HG03571 (cell line): ENCODE measurements at regions not wholly inside any gene's neighbourhood (a gene's known extent, or its start where the extent isn't known, plus 50 kb on each side); places are given as distances from the start of the nearest gene placed in this dataset.

Experiments used
- ATAC-seq: cut with Tn5 transposase; IDR thresholded peaks from one replicate; pipeline ENCODE4 v1.9.1; 2021; ENCODE audit not compliant: unreplicated experiment

GRCh38 chr1:24990136-24990535, 60.1 kb upstream of the RUNX3 start:
- no peak for ATAC-seq

GRCh38 chr1:24989082-24989481, 59.0 kb upstream of the RUNX3 start:
- ATAC-seq = no peak

GRCh38 chr1:24988558-24988912, 58.5 kb upstream of the RUNX3 start:
- ATAC-seq = no peak

DNA sequence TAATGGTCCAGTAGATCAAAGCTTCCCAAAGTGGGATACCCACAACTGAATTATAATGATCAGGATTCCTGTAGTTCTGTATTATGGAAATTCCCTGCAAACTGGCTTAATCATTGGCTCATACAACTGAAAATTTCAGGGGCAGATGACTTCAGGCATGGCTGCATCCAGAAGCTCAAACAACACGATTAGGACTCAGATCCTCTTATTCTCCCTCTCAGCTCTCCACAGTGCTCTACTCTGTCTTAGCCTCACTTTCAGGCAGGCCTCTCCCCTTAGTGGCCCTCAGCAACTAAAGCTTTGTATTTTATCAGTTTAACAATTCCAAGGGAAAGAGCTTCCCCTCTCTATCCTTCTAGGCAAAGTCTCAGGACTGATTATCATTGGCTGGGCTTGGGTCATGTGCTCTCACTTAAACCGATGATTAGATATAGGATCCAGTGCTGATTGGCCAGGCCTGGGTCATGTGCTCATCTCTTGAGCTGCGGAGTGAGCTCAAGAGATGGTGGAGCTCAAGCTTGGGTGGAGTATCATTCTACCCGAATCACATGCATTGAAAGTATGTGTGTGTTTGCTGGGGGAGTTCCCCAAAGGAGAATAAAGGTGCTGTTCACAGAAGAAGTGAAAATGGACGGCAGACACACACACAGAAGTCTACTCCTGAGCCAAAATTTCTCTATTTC, 57.9 kb upstream of the RUNX3 start:
- ATAC-seq = no peak

DNA sequence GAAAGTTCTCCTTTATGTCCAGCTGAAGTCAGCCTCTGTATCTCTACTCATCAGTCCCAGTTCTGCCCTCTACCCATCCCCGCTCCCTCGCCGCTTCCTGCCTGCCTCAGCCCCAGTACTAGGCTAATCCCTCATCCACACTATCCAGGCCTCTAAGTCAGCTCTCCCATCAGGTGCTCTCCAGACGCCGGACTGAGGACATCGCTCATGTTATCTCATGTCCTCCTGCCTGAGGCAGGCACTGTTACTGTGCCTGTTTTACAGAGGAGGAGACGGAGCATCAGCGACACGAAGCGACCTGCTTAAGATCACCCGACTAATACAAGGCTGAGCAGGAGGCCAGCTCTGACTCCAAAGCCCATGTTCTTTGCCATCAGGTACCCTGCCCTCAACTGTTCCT, 57.3 kb upstream of the RUNX3 start:
- no peak for ATAC-seq

GRCh38 chr1:24986372-24986965, 56.4 kb upstream of the RUNX3 start:
- ATAC-seq = no peak

- ATAC-seq = no peak
These were observed 55.7 kb upstream of the RUNX3 start for GRCh38 chr1:24985737-24986136.

DNA sequence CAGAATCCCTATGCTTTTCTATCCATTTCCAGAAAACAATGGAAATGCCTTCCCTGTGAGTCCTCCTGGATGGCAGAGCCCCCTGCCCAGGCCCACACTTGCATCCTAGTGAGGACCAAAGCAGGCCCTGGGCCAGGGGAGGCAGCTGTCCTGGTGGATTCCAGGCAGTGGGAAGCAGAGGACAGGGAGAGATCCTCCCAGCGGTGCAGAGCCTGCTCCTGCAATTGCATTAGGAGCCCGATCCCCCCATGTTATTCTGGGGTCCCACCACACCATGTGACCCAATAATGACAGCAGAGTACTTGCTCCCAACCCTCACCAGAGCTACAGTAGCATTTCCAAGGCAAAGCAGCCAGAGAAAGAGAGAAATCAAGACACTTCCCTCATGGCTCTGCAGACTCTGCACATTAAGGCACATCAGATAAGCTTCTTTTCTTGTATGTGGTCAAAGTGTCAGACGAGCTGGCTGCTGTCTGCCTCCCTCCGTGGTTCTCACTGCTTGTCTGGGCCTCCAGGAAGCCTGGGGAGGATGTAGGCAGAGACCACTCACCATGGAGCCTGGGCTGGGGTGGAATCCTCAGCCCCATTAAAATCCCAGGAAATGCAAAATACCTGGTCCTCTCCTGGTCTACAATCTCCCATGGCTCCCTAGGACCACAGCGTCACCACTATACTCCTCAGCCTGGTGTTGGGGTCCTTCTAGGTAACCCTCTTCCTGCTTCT, 54.9 kb upstream of the RUNX3 start:
- ATAC-seq = no peak

DNA sequence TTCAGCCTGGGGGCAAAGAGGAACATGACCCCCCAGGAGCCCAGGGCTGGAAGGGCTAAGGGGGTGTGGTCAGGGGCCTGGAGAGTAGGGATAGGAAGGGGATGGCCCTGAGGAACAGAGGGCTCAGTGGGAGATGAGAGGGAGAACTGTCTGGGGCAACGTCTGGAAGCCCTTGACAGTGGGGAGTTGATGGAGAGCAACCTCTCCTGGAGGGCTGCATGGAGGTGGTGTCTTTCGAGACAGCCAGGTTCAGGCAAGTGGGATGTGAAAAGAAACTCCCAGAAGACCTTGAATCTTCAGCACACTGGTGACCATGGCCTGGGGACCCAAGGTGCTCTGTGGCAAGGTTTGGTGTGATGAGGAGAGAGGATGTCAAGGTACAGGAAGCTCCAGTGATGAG, 54.2 kb upstream of the RUNX3 start:
- no peak for ATAC-seq

- ATAC-seq = no peak
These were observed 53.1 kb upstream of the RUNX3 start for GRCh38 chr1:24983006-24983680.

DNA sequence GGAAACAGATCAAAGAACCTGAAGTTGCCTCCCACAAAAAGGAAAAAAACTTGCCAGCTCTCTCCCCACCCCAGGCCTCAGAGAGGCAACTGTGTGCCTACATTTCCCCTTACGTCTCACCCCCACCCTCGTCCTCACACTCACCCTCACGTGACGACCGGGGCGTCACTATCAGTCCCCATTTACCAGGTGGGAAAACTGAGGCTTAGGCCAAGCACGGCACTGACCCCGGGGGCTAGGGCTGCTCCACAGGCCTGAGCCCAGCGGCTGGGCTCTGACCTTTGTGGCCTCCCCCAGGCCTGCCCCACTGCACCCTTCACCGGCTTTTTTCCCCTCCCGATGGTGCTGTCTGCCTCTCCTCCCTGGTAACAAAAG, 51.5 kb upstream of the RUNX3 start:
- no peak for ATAC-seq

- ATAC-seq = no peak
These were observed 51.0 kb upstream of the RUNX3 start for GRCh38 chr1:24980836-24981630.
